ENCODE measurements at regions not wholly inside any gene's neighbourhood (a gene's known extent, or its start where the extent isn't known, plus 50 kb on each side); places are given as distances from the start of the nearest gene placed in this dataset.
A peak's percentile ranks its signal among the peaks of the same experiment; 100 is the strongest.
"Not testable (repeated sequence)": the region's sequence is repeated elsewhere in the genome, so short reads cannot be mapped to it uniquely, and the experiment has no call there.

- 61 to 70% methylated on average over 4 of the region's 4 CpGs for WGBS, 2 donors
- TF ChIP-seq CTCF (IDR thresholded peaks at IDR 0.05) (no peak), POLR2A (IDR thresholded peaks at IDR 0.05) (no peak)
- no peak overlapping the region for H3K27ac ChIP-seq
- no peaks in the 10 kb centered on the region for H3K27me3 ChIP-seq
- no peak overlapping the region for H3K4me3 ChIP-seq
- intact Hi-C loops (cut with DNase I; ENCODE audit: low total_unique reads), result no loop called here
- DNase-seq, result no peak
- H3K4me1 ChIP-seq, result no peaks in the 10 kb centered on the region
- H3K9me3 ChIP-seq, result no peaks in the 10 kb centered on the region
- H3K36me3 ChIP-seq (ENCODE audit: low read depth, missing control alignments), result no peaks in the 10 kb centered on the region
Measured at GRCh38 chr17:34024386-34024785, 230.7 kb upstream of the CCL2 start.

GRCh38 chr17:34024806-34025551 lies 230.1 kb upstream of the CCL2 start:
- no peak for TF ChIP-seq POLR2A (IDR thresholded peaks at IDR 0.05)
- no peak for TF ChIP-seq CTCF (IDR thresholded peaks at IDR 0.05)
- no peaks in the 10 kb centered on the region for H3K9me3 ChIP-seq
- 68 to 80% methylated on average over 2 of the region's 2 CpGs for WGBS, 2 donors
- H3K27me3 ChIP-seq, result no peaks in the 10 kb centered on the region
- H3K4me1 ChIP-seq, result no peaks in the 10 kb centered on the region
- no peaks in the 10 kb centered on the region for H3K36me3 ChIP-seq (ENCODE audit: low read depth, missing control alignments)
- no peak overlapping the region for H3K27ac ChIP-seq
- H3K4me3 ChIP-seq, result no peak overlapping the region
- DNase-seq, result no peak
- intact Hi-C loops (cut with DNase I; ENCODE audit: low total_unique reads), result no loop called here

GRCh38 chr17:34030601-34031000 lies 224.5 kb upstream of the CCL2 start:
- H3K27me3 ChIP-seq; H3K27ac ChIP-seq; DNase-seq; H3K4me1 ChIP-seq; H3K4me3 ChIP-seq; H3K36me3 ChIP-seq (ENCODE audit: low read depth, missing control alignments); intact Hi-C loops (cut with DNase I; ENCODE audit: low total_unique reads); H3K9me3 ChIP-seq: not testable (repeated sequence)
- 73 to 81% methylated on average over 7 of the region's 7 CpGs for WGBS, 2 donors

GRCh38 chr17:34032305-34032704 lies 222.8 kb upstream of the CCL2 start:
- H3K4me1 ChIP-seq; H3K4me3 ChIP-seq; intact Hi-C loops (cut with DNase I; ENCODE audit: low total_unique reads); H3K36me3 ChIP-seq (ENCODE audit: low read depth, missing control alignments); H3K9me3 ChIP-seq; H3K27me3 ChIP-seq; H3K27ac ChIP-seq; DNase-seq: not testable (repeated sequence)

DNA sequence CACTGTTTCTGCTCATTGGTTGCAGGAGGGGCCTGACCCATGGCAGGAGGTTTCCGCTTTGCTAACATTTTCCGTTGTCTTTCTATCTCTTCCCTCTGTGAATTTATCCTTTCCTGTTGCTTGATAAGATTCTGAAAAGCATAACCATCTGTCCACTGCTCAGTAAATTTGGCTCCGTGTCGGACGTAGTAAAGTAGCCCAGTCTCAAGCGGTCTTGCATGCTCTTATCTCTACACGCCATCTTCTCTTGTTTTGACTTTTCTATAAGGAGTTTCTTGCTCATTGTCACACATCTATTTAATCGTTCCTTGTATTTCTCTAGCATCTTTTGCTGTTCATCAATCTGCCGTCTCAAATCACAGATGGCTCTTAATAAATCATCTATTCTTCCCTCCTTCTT lies 216.3 kb upstream of the CCL2 start:
- H3K9me3 ChIP-seq; H3K4me3 ChIP-seq; H3K27me3 ChIP-seq; H3K27ac ChIP-seq; H3K36me3 ChIP-seq (ENCODE audit: low read depth, missing control alignments); DNase-seq; intact Hi-C loops (cut with DNase I; ENCODE audit: low total_unique reads); H3K4me1 ChIP-seq: not testable (repeated sequence)
- WGBS, 2 donors, result 53 to 60% methylated on average over 9 of the region's 9 CpGs

DNA sequence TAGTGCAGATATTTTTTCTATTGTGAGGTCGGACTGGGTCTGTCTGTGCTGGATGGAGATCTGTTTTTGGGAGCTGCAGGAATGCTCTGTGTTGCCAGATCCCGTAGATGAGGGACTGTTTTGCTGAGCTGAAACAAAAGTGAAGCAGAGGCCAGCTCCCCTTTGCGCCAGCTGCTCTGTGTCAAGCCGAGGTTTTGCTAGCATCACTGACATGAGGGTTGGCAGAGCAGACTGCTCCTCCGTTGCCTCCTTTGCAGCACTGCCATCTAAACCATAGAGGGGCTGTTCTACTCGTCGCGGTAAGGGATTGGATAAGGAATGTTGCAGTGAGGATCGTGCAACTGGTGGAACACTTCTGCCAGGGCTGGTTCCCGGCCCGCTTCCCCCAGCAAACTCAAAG lies 215.9 kb upstream of the CCL2 start:
- H3K4me3 ChIP-seq; H3K27me3 ChIP-seq; DNase-seq; H3K9me3 ChIP-seq; H3K27ac ChIP-seq; H3K4me1 ChIP-seq; intact Hi-C loops (cut with DNase I; ENCODE audit: low total_unique reads); H3K36me3 ChIP-seq (ENCODE audit: low read depth, missing control alignments): not testable (repeated sequence)
- 60 to 62% methylated on average over 11 of the region's 11 CpGs for WGBS, 2 donors

DNA sequence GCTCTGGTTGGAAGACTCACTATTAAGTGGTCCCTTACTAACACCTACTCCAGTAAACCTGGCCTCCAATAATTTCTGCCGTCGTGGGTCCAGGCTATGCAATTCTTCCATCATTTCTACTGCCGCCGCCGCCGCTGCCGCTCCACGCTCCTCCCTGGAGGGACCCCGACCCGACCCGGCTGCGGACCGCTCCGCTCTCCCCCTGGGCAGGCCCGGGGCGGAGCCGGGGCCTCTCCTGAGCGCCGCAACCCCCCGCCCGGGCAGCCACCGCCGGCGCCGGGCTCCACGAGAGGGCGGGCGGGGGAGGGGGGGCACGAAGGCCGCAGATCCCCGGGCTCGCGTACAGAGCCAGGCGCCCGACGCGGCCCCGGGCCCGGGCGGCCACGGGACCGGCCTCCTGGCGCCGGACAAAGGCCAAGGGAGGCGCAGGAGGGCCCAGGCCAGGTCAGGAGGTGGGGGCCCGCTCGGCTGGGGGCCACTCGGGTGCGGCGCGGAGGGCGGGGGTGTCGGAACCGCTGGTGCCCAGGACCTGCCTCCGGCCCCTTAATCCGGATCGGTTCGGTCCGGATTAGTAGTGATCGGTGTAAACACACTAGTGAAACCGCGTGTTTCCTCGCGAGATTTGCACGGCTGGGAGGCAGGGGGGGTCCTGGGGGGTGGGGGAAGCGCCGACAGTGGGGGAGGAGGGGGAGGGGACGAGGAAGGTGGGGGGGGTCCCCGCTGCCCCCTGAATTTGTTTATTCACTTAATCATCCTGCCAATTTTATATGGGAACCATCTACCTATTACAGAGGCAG lies 215.1 kb upstream of the CCL2 start:
- H3K27ac ChIP-seq; DNase-seq; H3K9me3 ChIP-seq; H3K4me1 ChIP-seq; intact Hi-C loops (cut with DNase I; ENCODE audit: low total_unique reads); H3K27me3 ChIP-seq; H3K36me3 ChIP-seq (ENCODE audit: low read depth, missing control alignments): not testable (repeated sequence)
- peak overlapping the region in 1 of 2 donors; percentile 29 for H3K4me3 ChIP-seq
- 42 to 52% methylated on average over 16 to 28 of the region's 69 CpGs for WGBS, 2 donors

All from testis (tissue), 2 donors.